Left lung (tissue), 4 donors: ENCODE measurements at regions not wholly inside any gene's neighbourhood (a gene's known extent, or its start where the extent isn't known, plus 50 kb on each side); places are given as distances from the start of the nearest gene placed in this dataset.

ENCODE experiments used
- ATAC-seq: fragments of 200-7000 bp; cut with Tn5 transposase; one replicate; pipeline ENCODE4 v1.9.1; 2020; ENCODE audit warnings: moderate library complexity
- DNase-seq, 4 donors: peaks; one replicate each; pipeline ENCODE4 v3.0.0-alpha.2; 2013 to 2020
- H3K27ac ChIP-seq, 2 donors: fragments of 200-600 bp; sonication (generic) in 1 of 2; one replicate each; pipeline versions ENCODE4 v1.5.0 to v1.8.0; 2020 to 2021
- H3K27me3 ChIP-seq, 2 donors: fragments of 200-600 bp; sonication (generic) in 1 of 2; one replicate each; pipeline versions ENCODE4 v1.5.0 to v1.8.0; 2020 to 2021
- H3K36me3 ChIP-seq, 2 donors: fragments of 200-600 bp; sonication (generic) in 1 of 2; one replicate each; pipeline versions ENCODE4 v1.5.0 to v1.8.0; 2020 to 2021
- H3K4me1 ChIP-seq, 2 donors: fragments of 200-600 bp; one replicate each; pipeline ENCODE4 v1.8.0; 2021
- H3K4me3 ChIP-seq, 2 donors: fragments of 200-600 bp; sonication (generic) in 1 of 2; one replicate each; pipeline versions ENCODE4 v1.5.0 to v1.8.0; 2020 to 2021; ENCODE audit warnings: mild to moderate bottlenecking in 1 of 2
- H3K9me3 ChIP-seq, 2 donors: fragments of 200-600 bp; sonication (generic) in 1 of 2; one replicate each; pipeline versions ENCODE4 v1.5.0 to v1.8.0; 2020 to 2021
- CTCF ChIP-seq, 2 donors: fragments of 200-600 bp; sonication (generic) in 1 of 2; IDR thresholded peaks; one replicate each; pipeline versions ENCODE4 v1.5.0 to v1.8.0; 2021; ENCODE audit warnings: antibody characterized with exemption in 2 of 2
- intact Hi-C, 2 donors: fragments of 100-400 bp; cut with DNase I; formaldehyde crosslinking; loops; one replicate each; pipeline versions ENCODE4 v1.11.2 to v1.14.2; 2022
- donor health status: DM: no; HTN: yes; CAD: no.
- donor health status: DM: no; HTN: no; CAD: no.

- H3K4me1 ChIP-seq, result no peaks in the 10 kb centered on the region
- H3K27ac ChIP-seq, result no peak overlapping the region
- ATAC-seq (no peak), DNase-seq (no peak)
- no peak for TF ChIP-seq CTCF (IDR thresholded peaks at IDR 0.05)
- H3K4me3 ChIP-seq, result no peak overlapping the region
- peaks cover 0 to 11% of the 10 kb centered on the region in 2 donors for H3K9me3 ChIP-seq
- H3K27me3 ChIP-seq, result no peaks in the 10 kb centered on the region
- intact Hi-C loops, result no loop called here
- H3K36me3 ChIP-seq, result no peaks in the 10 kb centered on the region
These were observed 505.4 kb upstream of the DDX18 start for GRCh38 chr2:117308861-117309770.

DNA sequence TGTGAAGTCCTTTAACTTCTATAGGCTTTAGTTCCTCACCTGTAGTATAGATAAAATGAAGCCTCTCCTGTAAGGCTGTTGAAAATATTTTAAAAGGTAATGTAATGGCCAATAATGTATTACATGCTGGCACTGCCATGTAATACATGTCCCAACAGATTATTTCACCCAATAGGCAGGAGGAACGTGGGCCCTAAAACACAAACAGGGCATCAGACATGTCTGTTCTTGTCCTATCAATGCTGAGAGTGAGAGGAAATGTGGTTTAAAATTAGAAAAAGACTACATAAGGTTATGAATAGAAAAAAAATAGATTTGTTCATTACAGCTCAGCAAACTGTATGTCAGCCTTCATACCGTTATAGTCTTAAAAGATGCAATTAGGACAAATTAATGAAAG lies 492.7 kb upstream of the DDX18 start:
- Histone ChIP-seq H3K4me1 (no peaks in the 10 kb centered on the region), H3K27ac (no peak overlapping the region), H3K9me3 (no peaks in the 10 kb centered on the region), H3K27me3 (no peaks in the 10 kb centered on the region), H3K4me3 (no peak overlapping the region), H3K36me3 (no peaks in the 10 kb centered on the region)
- ATAC-seq (no peak), DNase-seq (no peak)
- intact Hi-C loops, result no loop called here
- TF ChIP-seq CTCF (IDR thresholded peaks at IDR 0.05), result no peak

GRCh38 chr2:117323331-117323730 lies 491.2 kb upstream of the DDX18 start:
- intact Hi-C loops, result no loop called here
- no peak for DNase-seq

GRCh38 chr2:117330641-117331040 lies 483.9 kb upstream of the DDX18 start:
- H3K27ac ChIP-seq, result no peak overlapping the region
- DNase-seq (no peak), ATAC-seq (no peak)
- no peaks in the 10 kb centered on the region for H3K27me3 ChIP-seq
- no peaks in the 10 kb centered on the region for H3K9me3 ChIP-seq
- H3K4me3 ChIP-seq, result no peak overlapping the region
- no peaks in the 10 kb centered on the region for H3K4me1 ChIP-seq
- intact Hi-C loops, result no loop called here
- no peak for TF ChIP-seq CTCF (IDR thresholded peaks at IDR 0.05)
- no peaks in the 10 kb centered on the region for H3K36me3 ChIP-seq

More at GRCh38 chr2:117323331-117323730, 491.2 kb upstream of the DDX18 start:
- Histone ChIP-seq H3K27me3 (no peaks in the 10 kb centered on the region), H3K9me3 (no peaks in the 10 kb centered on the region), H3K4me3 (no peak overlapping the region), H3K36me3 (no peaks in the 10 kb centered on the region), H3K4me1 (no peaks in the 10 kb centered on the region), H3K27ac (no peak overlapping the region)
- no peak for TF ChIP-seq CTCF (IDR thresholded peaks at IDR 0.05)
- ATAC-seq, result no peak

DNA sequence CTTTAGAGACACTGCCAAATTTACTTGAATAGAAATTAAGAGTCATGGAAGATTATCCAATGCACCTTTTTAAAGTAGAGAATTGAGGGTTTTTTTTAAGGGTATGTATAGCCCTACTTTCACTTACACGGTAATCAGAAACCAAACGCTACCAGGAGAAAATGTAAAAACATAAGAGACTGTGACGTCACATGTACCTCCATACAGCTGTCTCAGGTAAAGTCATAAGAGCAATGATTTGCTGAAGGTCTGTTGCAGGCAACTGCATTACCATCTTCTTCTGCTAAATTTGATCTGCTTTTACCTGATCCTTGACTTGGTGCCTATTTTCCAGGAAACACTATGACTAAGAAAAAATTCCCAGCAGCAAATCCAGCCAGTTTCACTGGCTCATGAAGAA lies 478.5 kb upstream of the DDX18 start:
- no peak for TF ChIP-seq CTCF (IDR thresholded peaks at IDR 0.05)
- no peaks in the 10 kb centered on the region for H3K36me3 ChIP-seq
- no peaks in the 10 kb centered on the region for H3K27me3 ChIP-seq
- no peaks in the 10 kb centered on the region for H3K9me3 ChIP-seq
- no peak for ATAC-seq
- intact Hi-C loops, result no loop called here
- H3K4me1 ChIP-seq, result no peaks in the 10 kb centered on the region
- no peak overlapping the region for H3K4me3 ChIP-seq
- H3K27ac ChIP-seq, result no peak overlapping the region
- DNase-seq, result no peak
